Urothelium cell line (cell line): ENCODE measurements at regions not wholly inside any gene's neighbourhood (a gene's known extent, or its start where the extent isn't known, plus 50 kb on each side); places are given as distances from the start of the nearest gene placed in this dataset.

Experiments used
- DNase-seq: peaks from one replicate; pipeline ENCODE4 v3.0.0; 2011; ENCODE audit warnings: low spot score, mixed read lengths
- FAIRE-seq: peaks from 2 replicates; lab custom pipeline; 2011; peaks lifted over from hg19 to GRCh38; lab: Jason Lieb, UNC

DNA sequence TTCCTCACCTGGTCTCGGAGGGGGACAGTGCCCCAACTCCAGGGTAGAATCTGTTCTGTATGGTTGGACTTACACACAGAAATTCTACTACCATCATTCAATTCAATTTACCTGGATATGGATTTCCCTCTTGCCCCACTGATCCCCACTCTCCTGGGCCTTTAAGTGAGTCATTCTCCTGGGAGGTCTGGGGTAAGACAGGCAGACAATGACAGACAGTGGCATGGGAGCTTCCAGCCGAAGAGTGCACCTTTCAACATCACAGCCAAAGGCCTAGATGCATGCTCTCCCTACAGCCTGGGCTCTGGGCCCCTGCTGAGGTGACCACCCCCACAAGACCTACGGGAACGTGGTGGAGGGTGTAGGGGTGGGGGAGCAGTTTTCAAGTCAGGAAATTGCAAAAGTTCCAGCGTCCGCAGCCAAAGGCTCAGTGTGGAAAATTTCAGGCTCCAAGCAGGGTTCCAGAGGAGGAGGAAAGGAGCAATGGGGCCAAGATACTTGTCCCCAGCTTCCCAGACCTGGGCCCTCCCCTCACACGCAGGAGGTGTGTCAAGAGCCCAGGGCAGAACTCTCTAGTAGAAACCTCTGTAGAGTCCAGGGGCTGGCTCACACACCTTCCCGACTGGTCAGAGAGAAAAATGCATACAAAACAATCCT lies 296.4 kb downstream of the CYP26B1 start:
- FAIRE-seq (no peak), DNase-seq (no peak)

DNA sequence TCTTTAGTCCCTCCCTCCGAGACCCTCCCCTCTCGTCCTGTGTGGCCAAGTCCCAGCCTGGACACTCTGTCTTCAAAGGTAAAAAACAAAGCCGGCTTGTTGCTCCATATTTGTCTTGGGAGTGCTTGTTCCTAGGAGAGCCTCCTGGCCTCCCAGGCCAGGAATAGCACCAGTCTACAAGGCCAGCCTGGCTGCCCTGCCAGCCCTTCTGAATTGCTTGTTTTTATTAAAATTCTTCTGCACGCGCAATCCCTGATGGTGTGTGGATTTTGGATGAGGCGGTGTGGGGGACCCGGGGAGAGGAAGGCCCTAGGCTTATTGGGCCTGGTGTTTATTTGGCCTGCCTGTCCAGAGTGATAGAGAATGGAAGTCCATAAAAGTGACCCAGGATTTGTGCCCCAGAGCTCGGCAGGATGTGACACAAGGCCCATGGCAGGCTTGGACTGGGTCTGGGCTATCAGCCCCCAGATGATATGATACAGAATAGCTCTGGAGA lies 297.3 kb downstream of the CYP26B1 start:
- DNase-seq (no peak), FAIRE-seq (peak; percentile 35)

DNA sequence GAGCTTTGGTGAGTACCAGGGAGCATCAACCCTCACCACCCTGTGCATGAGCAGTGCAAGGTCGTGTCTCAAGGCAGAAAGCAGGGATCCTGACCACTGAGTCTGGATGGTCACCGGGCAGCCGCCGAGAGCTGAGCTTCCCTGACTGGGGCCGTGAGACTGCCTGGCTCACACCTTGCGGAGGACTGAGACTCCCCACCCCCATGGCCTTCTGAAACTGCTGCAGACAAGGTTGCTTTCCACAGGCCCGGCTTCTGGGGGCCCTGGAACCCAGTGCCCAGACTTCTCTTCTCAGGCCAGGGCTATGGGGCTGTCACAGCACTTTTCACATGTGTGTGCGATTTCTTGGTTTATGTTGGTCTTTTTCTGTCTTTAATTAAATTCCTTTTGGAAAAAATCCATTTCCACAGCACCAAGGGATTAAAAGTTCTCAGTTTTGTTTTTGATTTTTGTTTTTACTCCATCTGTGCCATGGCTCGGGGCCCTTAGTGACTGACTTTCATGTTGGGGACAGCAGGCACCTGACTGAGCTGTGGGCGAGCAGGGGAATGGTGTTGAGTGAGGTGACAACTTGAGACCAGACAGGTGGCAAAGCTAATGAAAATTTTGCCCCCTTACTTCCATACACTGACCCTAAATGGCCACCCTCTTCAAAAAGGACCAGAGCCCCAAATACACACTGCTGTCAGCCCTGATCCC lies 297.9 kb downstream of the CYP26B1 start:
- FAIRE-seq (no peak), DNase-seq (no peak)

DNA sequence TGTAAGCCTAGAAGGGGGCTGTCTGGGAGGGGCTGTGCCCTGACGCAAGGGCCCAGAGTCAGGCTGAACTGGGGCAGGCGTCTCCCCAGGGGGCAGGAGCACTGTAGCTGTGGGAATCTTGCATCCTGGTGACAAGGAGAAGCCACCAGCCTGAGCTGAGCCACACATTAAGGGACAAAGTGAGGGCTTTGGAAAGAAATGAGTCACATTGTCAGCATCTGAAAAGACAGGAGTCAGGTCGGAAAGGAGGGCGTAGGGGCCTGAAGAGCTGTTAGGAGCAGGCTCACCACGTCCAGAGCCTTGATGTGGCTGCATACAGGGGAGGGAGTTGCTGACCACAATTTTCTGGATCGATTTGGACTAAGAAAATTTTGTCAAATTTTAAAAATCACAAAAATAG lies 298.6 kb downstream of the CYP26B1 start:
- FAIRE-seq (no peak), DNase-seq (no peak)

DNA sequence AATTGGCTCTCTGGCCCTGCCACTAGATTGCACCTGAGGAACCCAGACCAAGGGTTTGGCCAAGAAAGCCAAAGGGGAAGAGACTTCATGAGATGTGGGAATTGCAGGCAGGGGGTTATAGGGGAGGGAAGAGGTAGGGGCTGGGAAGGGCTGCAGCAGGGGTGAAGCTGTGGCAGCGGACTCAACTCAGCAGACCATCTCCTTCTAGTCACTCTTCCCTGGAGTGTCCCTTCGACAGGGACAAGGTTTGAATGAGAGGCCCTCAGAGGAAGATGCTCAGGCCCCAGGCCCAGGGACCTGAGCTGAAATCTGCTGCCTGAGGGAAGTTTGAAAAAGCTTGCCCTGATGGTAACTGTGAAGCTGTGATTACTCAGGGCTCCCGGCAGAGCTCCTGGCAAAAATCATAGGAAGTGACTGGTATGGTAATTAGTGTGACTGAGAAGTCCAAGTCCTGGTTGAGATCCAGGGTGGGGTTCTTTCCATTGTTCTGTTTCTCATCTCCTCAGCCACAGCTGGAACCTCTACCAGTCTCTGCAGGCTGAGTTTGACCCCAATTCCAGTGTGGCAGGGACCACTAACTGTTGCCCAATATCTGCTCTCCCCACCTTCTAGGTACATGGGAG lies 300.9 kb downstream of the CYP26B1 start:
- FAIRE-seq (no peak), DNase-seq (no peak)

DNA sequence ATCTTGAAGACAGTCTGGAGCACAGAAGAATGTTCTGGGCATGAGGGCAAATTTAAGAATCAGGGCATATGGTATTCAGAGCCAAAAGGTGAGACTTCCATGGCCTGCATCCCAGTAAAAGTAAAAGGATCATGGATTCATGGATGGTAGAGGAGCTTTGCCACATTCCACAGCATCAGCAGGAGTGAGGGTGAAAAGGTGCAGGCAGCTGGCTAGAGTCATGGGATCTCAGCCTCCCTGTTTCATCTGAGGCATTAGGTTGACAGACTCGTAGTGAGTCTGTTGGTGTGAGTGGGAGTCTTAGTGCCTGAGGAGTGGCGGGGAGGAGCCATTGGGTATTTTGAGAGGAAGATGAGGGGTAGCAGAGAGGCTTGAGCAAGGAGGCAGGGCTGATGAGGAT lies 301.6 kb downstream of the CYP26B1 start:
- FAIRE-seq, result no peak
- no peak for DNase-seq

DNA sequence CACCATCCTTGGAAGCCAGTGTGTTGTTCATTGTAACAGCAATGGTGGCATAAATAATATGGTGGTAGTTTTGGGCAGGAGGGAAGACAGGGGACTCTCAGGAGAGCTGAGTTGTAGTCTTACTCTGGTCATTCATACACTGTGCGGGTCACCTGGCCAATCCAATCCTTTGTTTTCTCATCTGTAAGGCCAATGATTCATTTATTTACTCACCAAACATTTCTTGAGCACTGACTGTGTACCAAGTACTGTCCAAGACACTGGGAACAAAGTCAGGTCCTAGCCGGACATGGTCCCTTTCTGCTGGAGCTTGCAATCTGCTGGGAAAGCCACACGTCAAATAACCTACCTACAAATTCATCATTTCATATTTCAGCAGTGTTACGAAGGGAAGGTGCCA lies 302.7 kb downstream of the CYP26B1 start:
- DNase-seq (no peak), FAIRE-seq (no peak)

DNA sequence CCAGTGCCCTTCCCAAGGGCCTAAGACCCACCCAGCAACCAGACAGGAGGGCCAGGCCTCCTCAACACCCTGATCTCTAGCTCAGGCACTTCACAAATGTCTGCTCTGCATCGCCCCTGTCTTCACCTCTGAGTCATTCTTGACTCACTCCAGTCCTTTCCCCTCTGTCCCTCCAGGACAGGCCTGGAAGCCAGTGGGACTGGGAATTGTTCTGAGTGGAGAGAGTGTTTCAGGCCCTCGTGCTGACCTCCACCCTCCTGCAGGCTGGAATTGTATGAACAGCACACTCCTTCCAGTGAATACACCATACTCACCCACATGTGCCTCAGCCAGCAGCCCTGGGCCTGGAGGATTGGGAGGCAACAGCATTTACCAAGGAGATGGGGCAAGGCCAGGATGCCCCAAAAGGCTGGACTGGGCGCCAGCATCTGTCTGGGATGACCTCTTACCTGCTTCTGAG lies 304.2 kb downstream of the CYP26B1 start:
- FAIRE-seq, result peak; percentile 69

DNA sequence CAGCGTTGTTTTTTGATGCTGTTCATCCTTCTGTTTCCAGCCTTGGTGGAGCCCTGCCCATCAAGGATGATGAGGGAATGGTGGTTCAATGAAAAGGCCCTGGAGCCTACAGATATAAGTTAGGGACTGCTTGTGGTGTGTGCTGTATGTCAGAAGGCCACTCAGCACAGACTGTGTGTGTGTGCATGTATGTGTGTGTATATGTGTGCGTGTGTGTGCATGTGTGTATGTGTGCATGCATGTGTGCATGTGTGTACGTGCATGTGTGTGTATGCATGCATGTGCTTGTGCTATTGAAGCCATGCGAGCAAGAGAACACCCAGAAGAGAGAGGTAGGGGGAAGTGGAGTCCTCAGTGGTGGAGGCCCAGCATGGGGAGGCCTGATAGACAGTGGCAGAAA lies 304.9 kb downstream of the CYP26B1 start:
- peak; percentile 88 for FAIRE-seq
- DNase-seq, result no peak

More for the DNA sequence above, 304.2 kb downstream of the CYP26B1 start:
- peak; percentile 50 for DNase-seq

DNA sequence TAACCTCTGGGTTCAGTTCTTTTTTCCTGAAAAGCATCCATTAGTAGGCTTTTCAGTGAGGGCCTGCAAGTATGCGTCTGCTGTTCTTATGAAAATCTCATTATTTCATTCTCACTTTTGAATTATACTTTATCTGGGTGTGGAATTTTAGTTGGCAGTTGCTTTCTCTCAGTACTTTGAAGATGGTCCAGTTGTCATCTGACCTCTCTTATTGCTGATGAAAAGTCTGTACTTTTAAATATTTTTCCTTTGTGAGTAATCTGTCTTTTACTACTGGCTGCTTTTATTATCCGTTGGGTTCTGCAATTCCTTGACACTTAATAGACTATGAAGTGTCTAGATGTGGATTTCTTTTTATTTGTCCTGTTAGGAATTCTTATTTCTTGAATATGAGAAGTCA lies 307.8 kb downstream of the CYP26B1 start:
- no peak for DNase-seq
- no peak for FAIRE-seq

DNA sequence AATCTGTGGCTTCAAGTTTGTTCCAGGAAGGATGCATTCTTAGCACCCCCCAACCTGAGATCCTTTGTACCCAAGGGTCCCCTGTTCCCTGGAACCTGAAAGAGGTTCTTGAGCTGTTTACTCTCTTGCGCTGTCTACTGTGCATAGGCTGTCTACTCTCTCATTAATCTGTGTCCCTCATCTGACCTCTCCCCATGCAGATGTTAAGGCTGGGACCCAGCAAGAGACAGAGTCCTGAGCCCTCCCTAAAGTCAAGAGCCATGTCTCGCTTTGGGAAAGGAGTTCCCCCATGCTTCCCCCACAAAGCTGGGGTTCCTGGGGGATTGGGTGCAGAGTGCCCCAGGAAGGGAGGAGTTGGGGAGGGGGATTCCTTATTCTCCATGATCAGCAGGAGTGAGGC lies 312.9 kb downstream of the CYP26B1 start:
- DNase-seq (no peak), FAIRE-seq (no peak)

DNA sequence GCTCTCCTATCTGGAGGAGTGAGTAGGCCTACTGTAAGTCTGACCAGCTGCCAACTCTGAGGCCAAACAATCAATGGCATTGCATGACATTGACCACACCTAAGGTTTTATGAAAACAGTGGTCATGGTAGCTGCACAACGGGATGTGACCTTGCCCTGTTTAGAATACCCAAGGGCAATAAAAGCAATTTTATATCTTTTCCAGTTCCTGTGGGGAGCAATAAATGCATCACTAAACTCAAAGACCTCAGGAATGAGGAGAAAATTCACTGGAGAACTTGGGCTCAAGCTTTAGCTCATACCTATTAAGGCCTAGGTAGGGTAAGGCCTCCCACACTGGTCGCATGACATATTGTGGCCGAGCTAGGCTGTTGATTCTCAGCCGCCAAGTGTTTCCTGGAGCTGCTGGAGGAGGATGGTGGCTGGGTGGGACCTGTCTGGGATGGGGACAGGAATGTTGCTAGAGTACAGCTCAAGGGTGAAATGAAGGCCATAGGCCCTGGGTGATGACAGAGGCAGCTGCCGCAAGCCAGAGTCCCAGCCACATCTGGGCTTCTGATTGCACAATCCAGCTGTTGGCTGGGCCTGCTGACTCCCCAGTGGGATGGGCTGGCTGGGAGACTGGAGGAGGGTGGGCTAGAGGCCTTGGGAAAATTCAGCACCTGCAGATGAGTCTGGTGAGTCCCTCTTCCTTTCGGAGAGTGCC lies 313.7 kb downstream of the CYP26B1 start:
- FAIRE-seq (no peak), DNase-seq (no peak)

DNA sequence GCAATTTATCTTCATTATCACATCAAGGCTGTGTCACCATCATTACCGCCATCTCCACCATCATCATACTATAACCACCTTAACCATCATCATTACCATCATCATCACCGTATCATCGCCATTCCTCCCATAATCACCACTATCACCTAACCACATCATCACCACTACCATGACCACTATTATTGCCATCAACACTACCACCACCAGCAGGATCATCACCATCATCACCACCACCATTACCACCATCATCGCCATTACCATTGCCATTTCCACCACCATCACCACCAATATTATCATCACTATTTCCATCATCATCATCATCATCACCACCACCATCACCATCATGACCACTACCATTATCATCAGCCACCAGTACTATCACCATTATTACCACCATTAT lies 314.4 kb downstream of the CYP26B1 start:
- DNase-seq (no peak), FAIRE-seq (peak; percentile 96)

DNA sequence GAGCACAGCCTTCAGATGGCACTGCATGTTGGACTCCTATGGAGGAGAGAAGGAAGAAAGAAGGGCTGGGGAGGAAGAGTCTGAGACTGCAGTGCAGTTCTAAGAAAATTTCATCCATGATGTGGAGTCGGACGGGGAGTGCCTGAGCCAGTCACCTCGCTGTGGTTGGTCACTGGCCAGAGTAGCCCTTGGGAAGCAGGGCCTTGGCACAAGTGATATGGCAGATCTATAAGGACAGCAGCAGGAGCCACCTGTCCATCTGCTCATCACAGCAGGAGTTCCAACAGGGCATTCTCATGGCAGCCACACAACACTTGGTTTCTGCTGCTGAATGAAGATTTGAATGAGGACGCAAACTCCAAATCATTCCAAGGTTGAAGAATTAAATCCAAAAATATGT lies 314.8 kb downstream of the CYP26B1 start:
- DNase-seq (no peak), FAIRE-seq (no peak)

DNA sequence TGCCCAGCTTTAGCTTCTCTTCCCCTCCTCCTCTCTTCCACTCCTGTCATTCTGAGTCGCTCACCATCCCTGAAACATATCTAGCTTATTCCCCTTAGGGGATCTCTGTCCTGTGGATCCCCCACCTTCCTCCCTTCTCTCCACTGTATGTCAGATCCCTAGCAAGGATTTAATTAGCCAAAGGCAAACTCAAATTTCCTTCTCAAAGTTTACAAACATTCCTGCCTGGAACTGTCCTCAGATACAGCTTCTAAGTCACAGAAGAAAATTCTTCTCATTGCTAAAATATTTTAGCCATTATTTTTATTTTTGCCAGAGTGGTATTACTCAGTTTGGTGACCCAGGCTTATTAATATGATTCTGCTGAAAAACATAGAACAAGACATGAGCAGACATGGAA lies 315.3 kb downstream of the CYP26B1 start:
- FAIRE-seq (no peak), DNase-seq (no peak)

DNA sequence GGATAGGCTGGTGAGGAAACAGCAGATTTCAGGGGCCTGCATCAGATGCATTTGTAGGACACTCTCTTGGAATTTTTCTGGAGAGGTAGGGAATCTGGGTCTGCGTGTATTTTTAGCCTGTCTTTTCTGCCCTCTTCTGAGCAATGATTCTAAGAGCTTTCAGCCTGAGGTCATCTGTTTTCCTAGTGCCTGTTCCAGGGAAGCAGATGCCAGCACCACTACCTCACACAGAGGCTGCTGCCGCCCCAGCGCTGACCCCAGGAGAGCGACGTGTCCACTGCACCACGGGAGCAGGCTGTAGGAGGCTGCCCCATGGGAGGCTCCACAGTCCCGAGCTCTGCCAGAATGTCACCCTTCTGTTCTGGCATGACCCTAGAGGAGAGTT lies 316.5 kb downstream of the CYP26B1 start:
- FAIRE-seq (no peak), DNase-seq (peak; percentile 89)

DNA sequence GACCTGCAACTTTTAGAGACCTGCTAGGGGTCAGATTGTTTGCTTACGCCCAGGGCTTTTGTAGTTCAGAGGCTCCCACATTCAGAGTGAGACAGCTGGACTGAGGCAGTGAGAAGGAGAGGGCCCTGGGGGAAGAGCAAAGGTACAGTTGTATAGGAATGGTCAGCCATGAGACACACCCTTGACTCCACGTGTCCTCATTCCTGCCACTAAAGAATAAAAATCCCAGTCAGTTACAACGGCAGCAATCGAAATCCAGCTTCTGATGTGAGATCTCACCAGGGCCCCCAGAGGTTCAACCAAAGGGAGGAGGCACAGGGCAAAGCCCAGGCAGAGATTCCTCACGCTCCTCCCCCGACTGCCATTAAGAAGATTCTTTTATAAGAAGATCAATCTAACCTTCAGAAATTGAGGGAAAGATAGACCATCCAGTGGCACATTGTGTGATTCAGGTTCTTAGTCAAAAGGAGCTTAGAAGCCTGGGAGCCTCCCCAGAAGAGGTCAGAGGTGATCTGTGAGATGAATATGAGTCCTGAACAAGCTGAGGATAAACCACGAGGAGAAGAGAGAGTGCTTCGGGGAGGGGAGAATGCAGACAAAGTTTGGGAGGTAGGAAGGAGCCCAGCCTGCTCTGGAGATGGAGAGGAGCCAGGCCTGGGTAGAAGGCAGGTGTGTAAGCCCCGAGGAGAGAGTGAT lies 317.0 kb downstream of the CYP26B1 start:
- FAIRE-seq, result no peak
- peak; percentile 24 for DNase-seq

DNA sequence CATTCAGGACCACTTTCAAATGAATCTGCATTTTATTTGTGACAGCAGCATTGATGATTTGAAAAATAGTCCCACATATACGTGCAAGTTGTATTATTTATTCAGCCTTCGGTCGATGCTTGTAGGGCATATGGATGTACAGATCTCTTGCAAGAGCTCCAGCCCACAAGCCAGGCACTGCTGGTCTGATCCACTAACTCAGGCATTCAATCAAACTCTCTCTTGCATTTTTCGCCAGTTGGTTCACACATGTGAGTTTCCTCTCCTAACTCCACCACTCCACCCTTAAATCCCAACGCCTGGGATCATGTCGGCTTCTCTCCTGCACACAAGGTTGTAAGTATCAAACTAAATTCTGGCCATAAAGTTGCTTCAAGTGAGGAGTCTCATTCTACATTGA lies 318.7 kb downstream of the CYP26B1 start:
- DNase-seq (no peak), FAIRE-seq (no peak)

DNA sequence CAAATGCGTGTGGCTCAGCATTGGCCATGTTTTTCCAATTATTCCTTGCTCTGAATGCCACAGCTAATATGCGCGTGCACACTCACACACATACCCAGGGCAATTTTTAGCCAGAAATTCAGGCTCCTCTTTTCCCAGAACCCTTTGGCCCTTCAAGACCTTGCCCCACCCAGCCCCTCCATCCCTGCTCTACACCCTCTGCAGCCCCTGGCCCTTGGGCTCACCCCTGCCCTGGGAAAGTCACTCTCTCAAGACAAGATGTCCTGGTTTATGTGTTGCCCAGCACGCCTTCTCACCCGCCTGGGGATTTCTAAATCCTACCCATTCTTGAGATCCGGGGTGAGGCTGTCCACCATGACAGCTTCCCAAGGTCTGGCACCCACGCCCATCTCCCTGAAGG lies 319.7 kb downstream of the CYP26B1 start:
- DNase-seq, result no peak
- FAIRE-seq, result no peak

DNA sequence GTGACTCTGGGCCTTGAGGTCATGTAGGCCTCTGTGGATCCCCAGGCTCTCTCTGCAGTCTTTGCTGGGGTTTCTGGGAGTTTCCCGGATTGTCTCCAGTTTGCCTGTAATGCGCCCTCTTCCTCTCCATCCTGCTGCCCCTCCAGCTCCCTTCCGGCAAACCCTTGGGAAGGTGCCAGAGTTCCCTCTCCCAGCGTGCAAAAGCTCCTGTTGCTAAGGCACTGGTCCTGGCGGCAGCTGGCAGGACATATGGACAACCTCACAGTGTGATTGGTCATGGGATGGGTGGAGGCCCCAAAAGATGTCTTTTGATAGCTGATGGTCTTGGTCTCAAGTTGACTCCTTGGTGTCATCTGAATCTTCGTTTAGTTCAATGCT lies 320.1 kb downstream of the CYP26B1 start:
- FAIRE-seq (no peak), DNase-seq (no peak)
